HG02763 (cell line): ENCODE measurements at regions not wholly inside any gene's neighbourhood (a gene's known extent, or its start where the extent isn't known, plus 50 kb on each side); places are given as distances from the start of the nearest gene placed in this dataset.

Source experiments
- ATAC-seq: cut with Tn5 transposase; IDR thresholded peaks from one replicate; pipeline ENCODE4 v1.9.1; 2021; ENCODE audit warnings: mild to moderate bottlenecking, moderate library complexity; ENCODE audit not compliant: unreplicated experiment

GRCh38 chr3:95965704-95966336 is 848.6 kb upstream of the EPHA6 start:
- ATAC-seq, result no peak

- no peak for ATAC-seq
Measured at GRCh38 chr3:95971573-95971972, 842.8 kb upstream of the EPHA6 start.

GRCh38 chr3:95994338-95994737 is 820.1 kb upstream of the EPHA6 start:
- no peak for ATAC-seq

GRCh38 chr3:96000966-96001365 is 813.4 kb upstream of the EPHA6 start:
- no peak for ATAC-seq

- ATAC-seq, result no peak
Measured at GRCh38 chr3:96007650-96008195, 806.7 kb upstream of the EPHA6 start.

GRCh38 chr3:96012939-96013338 is 801.5 kb upstream of the EPHA6 start:
- ATAC-seq, result no peak

- ATAC-seq, result no peak
Measured at GRCh38 chr3:96017556-96017955, 796.8 kb upstream of the EPHA6 start.

- no peak for ATAC-seq
Measured at GRCh38 chr3:96022676-96023075, 791.7 kb upstream of the EPHA6 start.

GRCh38 chr3:96027718-96028117 is 786.7 kb upstream of the EPHA6 start:
- no peak for ATAC-seq

- ATAC-seq, result no peak
Measured at GRCh38 chr3:96039632-96040031, 774.8 kb upstream of the EPHA6 start.

GRCh38 chr3:96059301-96059700 is 755.1 kb upstream of the EPHA6 start:
- ATAC-seq, result no peak

GRCh38 chr3:96069065-96069464 is 745.3 kb upstream of the EPHA6 start:
- no peak for ATAC-seq

GRCh38 chr3:96070678-96071077 is 743.7 kb upstream of the EPHA6 start:
- no peak for ATAC-seq

- ATAC-seq, result no peak
Measured at GRCh38 chr3:96071097-96071496, 743.3 kb upstream of the EPHA6 start.

- ATAC-seq, result no peak
Measured at GRCh38 chr3:96072226-96072625, 742.2 kb upstream of the EPHA6 start.

- no peak for ATAC-seq
Measured at GRCh38 chr3:96083610-96084009, 730.8 kb upstream of the EPHA6 start.

GRCh38 chr3:96086018-96086417 is 728.4 kb upstream of the EPHA6 start:
- ATAC-seq, result no peak

GRCh38 chr3:96101006-96101560 is 713.3 kb upstream of the EPHA6 start:
- ATAC-seq, result no peak

- no peak for ATAC-seq
Measured at GRCh38 chr3:96106701-96107100, 707.7 kb upstream of the EPHA6 start.
